Keratinocyte (primary cell): ENCODE measurements at regions not wholly inside any gene's neighbourhood (a gene's known extent, or its start where the extent isn't known, plus 50 kb on each side); places are given as distances from the start of the nearest gene placed in this dataset.

Source experiments
- EZH2 ChIP-seq: IDR thresholded peaks from one replicate; pipeline ENCODE4 v1.6.1; 2012; ENCODE audit warnings: inconsistent platforms, mild to moderate bottlenecking, low read length, moderate library complexity
- TF ChIP-seq, protein P1 (sequence below), 3 experiments: IDR thresholded peaks in 1 of 3; conservative IDR thresholded peaks in 1 of 3; optimal IDR thresholded peaks in 1 of 3; 2 replicates in 2 of 3; 3 replicates in 1 of 3; pipeline versions ENCODE3 to v1.5.1; 2011; ENCODE audit warnings: low read length in 3 of 3, mild to moderate bottlenecking in 3 of 3, moderate library complexity in 2 of 3, control low read depth in 1 of 3, inconsistent platforms in 1 of 3; ENCODE audit not compliant: insufficient read depth in 2 of 3; ENCODE audit errors: extremely low read depth in 1 of 3

DNA sequence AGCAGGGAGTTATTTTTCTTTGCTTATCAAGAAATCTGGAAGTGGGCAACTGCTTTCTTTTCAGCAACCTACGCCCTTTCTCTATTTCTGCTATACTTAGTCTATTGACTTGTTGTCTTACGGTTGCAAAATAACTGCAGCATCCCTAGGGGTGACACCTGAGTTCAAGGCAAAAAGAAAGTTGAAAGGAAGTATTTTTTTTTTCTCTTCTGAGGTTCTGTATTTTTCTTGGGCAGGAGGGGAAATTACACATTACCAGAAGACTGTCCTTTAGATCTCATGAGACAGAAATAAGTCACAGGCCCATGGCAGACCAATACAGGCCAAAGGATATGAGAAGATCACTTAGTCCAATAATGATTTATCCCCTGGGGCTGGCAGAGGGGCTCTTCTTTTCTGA is 204.7 kb upstream of the CASK start:
- TF ChIP-seq, protein P1, sequence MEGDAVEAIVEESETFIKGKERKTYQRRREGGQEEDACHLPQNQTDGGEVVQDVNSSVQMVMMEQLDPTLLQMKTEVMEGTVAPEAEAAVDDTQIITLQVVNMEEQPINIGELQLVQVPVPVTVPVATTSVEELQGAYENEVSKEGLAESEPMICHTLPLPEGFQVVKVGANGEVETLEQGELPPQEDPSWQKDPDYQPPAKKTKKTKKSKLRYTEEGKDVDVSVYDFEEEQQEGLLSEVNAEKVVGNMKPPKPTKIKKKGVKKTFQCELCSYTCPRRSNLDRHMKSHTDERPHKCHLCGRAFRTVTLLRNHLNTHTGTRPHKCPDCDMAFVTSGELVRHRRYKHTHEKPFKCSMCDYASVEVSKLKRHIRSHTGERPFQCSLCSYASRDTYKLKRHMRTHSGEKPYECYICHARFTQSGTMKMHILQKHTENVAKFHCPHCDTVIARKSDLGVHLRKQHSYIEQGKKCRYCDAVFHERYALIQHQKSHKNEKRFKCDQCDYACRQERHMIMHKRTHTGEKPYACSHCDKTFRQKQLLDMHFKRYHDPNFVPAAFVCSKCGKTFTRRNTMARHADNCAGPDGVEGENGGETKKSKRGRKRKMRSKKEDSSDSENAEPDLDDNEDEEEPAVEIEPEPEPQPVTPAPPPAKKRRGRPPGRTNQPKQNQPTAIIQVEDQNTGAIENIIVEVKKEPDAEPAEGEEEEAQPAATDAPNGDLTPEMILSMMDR (optimal IDR thresholded peaks at IDR 0.05 in 1 of 3, IDR thresholded peaks at IDR 0.05 in 1 of 3, conservative IDR thresholded peaks at IDR 0.05 in 1 of 3; ENCODE audit: extremely low read depth in 1 of 3, insufficient read depth in 2 of 3, low read length in 3 of 3), result no peak
- TF ChIP-seq EZH2, result no peak
